ENCODE measurements at regions not wholly inside any gene's neighbourhood (a gene's known extent, or its start where the extent isn't known, plus 50 kb on each side); places are given as distances from the start of the nearest gene placed in this dataset.

- TF ChIP-seq, protein P1, sequence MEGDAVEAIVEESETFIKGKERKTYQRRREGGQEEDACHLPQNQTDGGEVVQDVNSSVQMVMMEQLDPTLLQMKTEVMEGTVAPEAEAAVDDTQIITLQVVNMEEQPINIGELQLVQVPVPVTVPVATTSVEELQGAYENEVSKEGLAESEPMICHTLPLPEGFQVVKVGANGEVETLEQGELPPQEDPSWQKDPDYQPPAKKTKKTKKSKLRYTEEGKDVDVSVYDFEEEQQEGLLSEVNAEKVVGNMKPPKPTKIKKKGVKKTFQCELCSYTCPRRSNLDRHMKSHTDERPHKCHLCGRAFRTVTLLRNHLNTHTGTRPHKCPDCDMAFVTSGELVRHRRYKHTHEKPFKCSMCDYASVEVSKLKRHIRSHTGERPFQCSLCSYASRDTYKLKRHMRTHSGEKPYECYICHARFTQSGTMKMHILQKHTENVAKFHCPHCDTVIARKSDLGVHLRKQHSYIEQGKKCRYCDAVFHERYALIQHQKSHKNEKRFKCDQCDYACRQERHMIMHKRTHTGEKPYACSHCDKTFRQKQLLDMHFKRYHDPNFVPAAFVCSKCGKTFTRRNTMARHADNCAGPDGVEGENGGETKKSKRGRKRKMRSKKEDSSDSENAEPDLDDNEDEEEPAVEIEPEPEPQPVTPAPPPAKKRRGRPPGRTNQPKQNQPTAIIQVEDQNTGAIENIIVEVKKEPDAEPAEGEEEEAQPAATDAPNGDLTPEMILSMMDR (IDR thresholded peaks at IDR 0.05; ENCODE audit: low read depth, low read length, missing input control): no peak
- TF ChIP-seq SP1 (IDR thresholded peaks at IDR 0.05) (no peak), JUND (IDR thresholded peaks at IDR 0.05) (no peak), YY1 (IDR thresholded peaks at IDR 0.05) (no peak), TAF1 (conservative IDR thresholded peaks at IDR 0.05) (no peak), REST (IDR thresholded peaks at IDR 0.05) (no peak)
- TF ChIP-seq, protein P2, sequence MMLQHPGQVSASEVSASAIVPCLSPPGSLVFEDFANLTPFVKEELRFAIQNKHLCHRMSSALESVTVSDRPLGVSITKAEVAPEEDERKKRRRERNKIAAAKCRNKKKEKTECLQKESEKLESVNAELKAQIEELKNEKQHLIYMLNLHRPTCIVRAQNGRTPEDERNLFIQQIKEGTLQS (IDR thresholded peaks at IDR 0.05): no peak
- TF ChIP-seq, protein P3, sequence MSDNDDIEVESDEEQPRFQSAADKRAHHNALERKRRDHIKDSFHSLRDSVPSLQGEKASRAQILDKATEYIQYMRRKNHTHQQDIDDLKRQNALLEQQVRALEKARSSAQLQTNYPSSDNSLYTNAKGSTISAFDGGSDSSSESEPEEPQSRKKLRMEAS (IDR thresholded peaks at IDR 0.05): no peak
These were observed 285.1 kb downstream of the TMX3 start for GRCh38 chr18:68429841-68430240.

Data from liver (tissue), 3 donors.